SU-DHL-6 (cell line): ENCODE measurements at regions not wholly inside any gene's neighbourhood (a gene's known extent, or its start where the extent isn't known, plus 50 kb on each side); places are given as distances from the start of the nearest gene placed in this dataset.
"Not testable (repeated sequence)": the region's sequence is repeated elsewhere in the genome, so short reads cannot be mapped to it uniquely, and the experiment has no call there.

Experiments
- EZH2phosphoT487 ChIP-seq: fragments of 200-600 bp; sonication (generic), shearing (Covaris generic); conservative IDR thresholded peaks from 2 replicates; pipeline ENCODE4 v1.6.1; 2018; ENCODE audit warnings: mild to moderate bottlenecking, antibody characterized with exemption, low read length, moderate library complexity, mixed read lengths
- TF ChIP-seq, protein P1 (sequence below): fragments of 200-600 bp; sonication (generic); IDR thresholded peaks from one replicate; pipeline ENCODE4 v1.5.1; 2017; ENCODE audit warnings: antibody characterized with exemption, mild to moderate bottlenecking, low read length, moderate library complexity; ENCODE audit not compliant: insufficient read depth, poor library complexity, severe bottlenecking

- TF ChIP-seq, protein P1, sequence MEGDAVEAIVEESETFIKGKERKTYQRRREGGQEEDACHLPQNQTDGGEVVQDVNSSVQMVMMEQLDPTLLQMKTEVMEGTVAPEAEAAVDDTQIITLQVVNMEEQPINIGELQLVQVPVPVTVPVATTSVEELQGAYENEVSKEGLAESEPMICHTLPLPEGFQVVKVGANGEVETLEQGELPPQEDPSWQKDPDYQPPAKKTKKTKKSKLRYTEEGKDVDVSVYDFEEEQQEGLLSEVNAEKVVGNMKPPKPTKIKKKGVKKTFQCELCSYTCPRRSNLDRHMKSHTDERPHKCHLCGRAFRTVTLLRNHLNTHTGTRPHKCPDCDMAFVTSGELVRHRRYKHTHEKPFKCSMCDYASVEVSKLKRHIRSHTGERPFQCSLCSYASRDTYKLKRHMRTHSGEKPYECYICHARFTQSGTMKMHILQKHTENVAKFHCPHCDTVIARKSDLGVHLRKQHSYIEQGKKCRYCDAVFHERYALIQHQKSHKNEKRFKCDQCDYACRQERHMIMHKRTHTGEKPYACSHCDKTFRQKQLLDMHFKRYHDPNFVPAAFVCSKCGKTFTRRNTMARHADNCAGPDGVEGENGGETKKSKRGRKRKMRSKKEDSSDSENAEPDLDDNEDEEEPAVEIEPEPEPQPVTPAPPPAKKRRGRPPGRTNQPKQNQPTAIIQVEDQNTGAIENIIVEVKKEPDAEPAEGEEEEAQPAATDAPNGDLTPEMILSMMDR = not testable (repeated sequence)
- not testable (repeated sequence) for TF ChIP-seq EZH2phosphoT487
These were observed 390.2 kb upstream of the CHORDC1 start for GRCh38 chr11:90613037-90613436.
